Bronchial epithelial cell (primary cell): ENCODE measurements at regions not wholly inside any gene's neighbourhood (a gene's known extent, or its start where the extent isn't known, plus 50 kb on each side); places are given as distances from the start of the nearest gene placed in this dataset.
"Not testable (repeated sequence)": the region's sequence is repeated elsewhere in the genome, so short reads cannot be mapped to it uniquely, and the experiment has no call there.

Experiments
- DNase-seq: peaks from one replicate; pipeline ENCODE4 v3.0.0-alpha.2; 2010; ENCODE audit warnings: low read depth
- FAIRE-seq: peaks from 2 replicates; lab custom pipeline; 2011; peaks lifted over from hg19 to GRCh38; lab: Jason Lieb, UNC
- H3K27me3 ChIP-seq: 2 replicates; pipeline ENCODE4 v1.5.1; 2011; ENCODE audit warnings: low read length; ENCODE audit not compliant: control insufficient read depth, insufficient read depth
- H3K36me3 ChIP-seq: 2 replicates; pipeline ENCODE4 v1.5.1; 2011; ENCODE audit warnings: low read length; ENCODE audit not compliant: control insufficient read depth, insufficient read depth
- H3K4me3 ChIP-seq: 2 replicates; pipeline ENCODE4 v1.5.1; 2011; ENCODE audit warnings: mild to moderate bottlenecking, low read depth, low read length, control low read depth
- TF ChIP-seq, protein P1 (sequence below): IDR thresholded peaks from 2 replicates; pipeline ENCODE4 v1.5.1; 2011; ENCODE audit warnings: mild to moderate bottlenecking, moderate library complexity, low read length, control low read depth, inconsistent platforms; ENCODE audit not compliant: insufficient read depth, severe bottlenecking

DNA sequence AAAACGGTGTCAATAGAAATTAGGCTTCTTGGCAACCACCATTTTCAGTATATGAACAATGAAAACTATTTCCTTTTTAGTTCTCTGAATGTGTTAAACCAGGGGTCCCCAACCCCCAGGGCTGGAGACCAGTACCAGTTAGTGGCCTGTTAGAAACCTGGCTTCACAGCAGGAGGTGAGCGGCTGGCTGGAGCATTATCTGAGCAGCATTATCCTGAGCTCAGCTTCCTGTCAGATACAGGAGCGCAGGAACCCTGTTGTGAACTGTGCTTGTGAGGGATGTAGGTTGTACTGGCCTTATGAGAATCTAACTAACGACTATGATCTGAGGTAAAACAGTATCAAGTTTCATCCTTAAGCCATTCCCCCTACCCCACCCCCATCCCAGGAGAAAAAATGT lies 328.7 kb downstream of the ZBBX start:
- FAIRE-seq = no peak
- TF ChIP-seq, protein P1, sequence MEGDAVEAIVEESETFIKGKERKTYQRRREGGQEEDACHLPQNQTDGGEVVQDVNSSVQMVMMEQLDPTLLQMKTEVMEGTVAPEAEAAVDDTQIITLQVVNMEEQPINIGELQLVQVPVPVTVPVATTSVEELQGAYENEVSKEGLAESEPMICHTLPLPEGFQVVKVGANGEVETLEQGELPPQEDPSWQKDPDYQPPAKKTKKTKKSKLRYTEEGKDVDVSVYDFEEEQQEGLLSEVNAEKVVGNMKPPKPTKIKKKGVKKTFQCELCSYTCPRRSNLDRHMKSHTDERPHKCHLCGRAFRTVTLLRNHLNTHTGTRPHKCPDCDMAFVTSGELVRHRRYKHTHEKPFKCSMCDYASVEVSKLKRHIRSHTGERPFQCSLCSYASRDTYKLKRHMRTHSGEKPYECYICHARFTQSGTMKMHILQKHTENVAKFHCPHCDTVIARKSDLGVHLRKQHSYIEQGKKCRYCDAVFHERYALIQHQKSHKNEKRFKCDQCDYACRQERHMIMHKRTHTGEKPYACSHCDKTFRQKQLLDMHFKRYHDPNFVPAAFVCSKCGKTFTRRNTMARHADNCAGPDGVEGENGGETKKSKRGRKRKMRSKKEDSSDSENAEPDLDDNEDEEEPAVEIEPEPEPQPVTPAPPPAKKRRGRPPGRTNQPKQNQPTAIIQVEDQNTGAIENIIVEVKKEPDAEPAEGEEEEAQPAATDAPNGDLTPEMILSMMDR = no peak
- no peak for DNase-seq
- no peak overlapping the region for H3K4me3 ChIP-seq
- no peaks in the 10 kb centered on the region for H3K27me3 ChIP-seq
- H3K36me3 ChIP-seq = no peaks in the 10 kb centered on the region

GRCh38 chr3:167033866-167034265 lies 346.2 kb downstream of the ZBBX start:
- no peak for FAIRE-seq
- no peak for DNase-seq
- H3K36me3 ChIP-seq = no peaks in the 10 kb centered on the region

GRCh38 chr3:167032267-167032876 lies 347.7 kb downstream of the ZBBX start:
- TF ChIP-seq, protein P1 = peak; percentile 61
- FAIRE-seq (no peak), DNase-seq (peak; percentile 72)
- no peaks in the 10 kb centered on the region for H3K36me3 ChIP-seq
- H3K27me3 ChIP-seq = no peaks in the 10 kb centered on the region
- no peak overlapping the region for H3K4me3 ChIP-seq

More at GRCh38 chr3:167033866-167034265, 346.2 kb downstream of the ZBBX start:
- TF ChIP-seq, protein P1 = no peak
- Histone ChIP-seq H3K27me3 (no peaks in the 10 kb centered on the region), H3K4me3 (no peak overlapping the region)

- H3K4me3 ChIP-seq = no peak overlapping the region
- TF ChIP-seq, protein P1 = no peak
- DNase-seq (peak; percentile 0), FAIRE-seq (no peak)
- H3K27me3 ChIP-seq = no peaks in the 10 kb centered on the region
- no peaks in the 10 kb centered on the region for H3K36me3 ChIP-seq
Observed at GRCh38 chr3:167031364-167032049, 348.6 kb downstream of the ZBBX start.

GRCh38 chr3:167030082-167030725 lies 349.9 kb downstream of the ZBBX start:
- TF ChIP-seq, protein P1 = no peak
- DNase-seq (no peak), FAIRE-seq (no peak)
- Histone ChIP-seq H3K4me3 (no peak overlapping the region), H3K27me3 (no peaks in the 10 kb centered on the region), H3K36me3 (no peaks in the 10 kb centered on the region)

- not testable (repeated sequence) for H3K27me3 ChIP-seq, FAIRE-seq, H3K36me3 ChIP-seq, DNase-seq, H3K4me3 ChIP-seq
Observed at GRCh38 chr3:167019503-167019902, 360.6 kb downstream of the ZBBX start.

GRCh38 chr3:167018591-167019111 lies 361.4 kb downstream of the ZBBX start:
- not testable (repeated sequence) for FAIRE-seq, H3K4me3 ChIP-seq, H3K27me3 ChIP-seq, DNase-seq, H3K36me3 ChIP-seq
